Forelimb muscle (tissue), 1 donor: ENCODE measurements at regions not wholly inside any gene's neighbourhood (a gene's known extent, or its start where the extent isn't known, plus 50 kb on each side); places are given as distances from the start of the nearest gene placed in this dataset.
"Not testable (repeated sequence)": the region's sequence is repeated elsewhere in the genome, so short reads cannot be mapped to it uniquely, and the experiment has no call there.

Experiments
- DNase-seq: peaks from one replicate; pipeline ENCODE4 v3.0.0-alpha.2; 2013; ENCODE audit warnings: low read depth

GRCh38 chrX:138282598-138283150 is 428.8 kb downstream of the FGF13 start:
- not testable (repeated sequence) for DNase-seq

DNA sequence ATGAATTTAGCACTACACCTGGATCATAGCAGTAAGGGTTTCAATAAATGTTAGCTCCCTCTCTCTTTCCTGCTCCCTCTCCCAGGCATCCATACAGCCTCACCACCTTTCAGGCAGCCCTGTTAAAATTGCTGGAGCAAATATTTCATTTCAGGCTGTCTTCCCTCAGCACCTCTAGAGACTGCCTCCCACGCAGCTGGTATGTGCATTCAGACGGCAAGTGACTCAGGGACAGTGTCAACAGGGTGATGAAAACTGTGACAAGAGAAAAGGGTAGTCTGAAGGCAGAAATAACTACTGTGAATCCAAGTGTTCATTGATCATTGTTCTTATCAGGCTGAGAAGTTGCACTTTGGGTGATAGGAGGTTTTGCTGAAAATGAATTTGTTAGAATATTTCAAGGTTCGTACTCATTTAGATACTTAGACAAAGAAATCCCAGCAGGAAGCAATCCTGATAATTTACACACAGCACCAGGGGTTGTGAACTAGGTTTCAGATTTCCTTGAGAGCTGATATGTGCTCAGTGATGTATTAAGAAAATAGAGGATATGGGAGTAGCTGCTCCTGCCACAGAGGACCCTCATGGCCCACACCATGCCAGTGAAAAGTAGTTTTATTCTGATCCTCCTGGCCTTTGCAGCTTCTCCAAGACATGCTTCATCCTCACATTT is 424.2 kb downstream of the FGF13 start:
- DNase-seq, result no peak

GRCh38 chrX:138294951-138295350 is 416.6 kb downstream of the FGF13 start:
- no peak for DNase-seq

- DNase-seq, result no peak
Measured at GRCh38 chrX:138298268-138298667, 413.2 kb downstream of the FGF13 start.

- no peak for DNase-seq
Measured at GRCh38 chrX:138345801-138346200, 365.7 kb downstream of the FGF13 start.

DNA sequence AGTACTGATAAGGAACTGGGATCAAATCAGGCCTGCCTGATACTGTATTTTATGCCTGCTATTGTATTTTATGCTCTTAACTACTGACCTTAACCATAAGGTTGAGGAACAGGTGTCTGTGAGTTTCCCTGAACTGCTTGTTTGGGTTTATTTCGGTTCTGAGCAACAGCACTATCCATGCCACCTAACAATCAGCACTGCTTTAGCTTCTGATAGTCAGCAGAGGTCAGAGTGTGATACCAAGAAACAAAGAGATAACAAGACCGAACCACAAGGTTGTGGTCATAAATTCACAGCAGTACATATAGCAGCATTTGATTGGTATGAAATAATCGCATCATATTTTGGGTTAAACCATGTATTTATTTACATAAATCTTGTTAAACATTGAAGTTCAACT is 362.2 kb downstream of the FGF13 start:
- DNase-seq, result no peak

DNA sequence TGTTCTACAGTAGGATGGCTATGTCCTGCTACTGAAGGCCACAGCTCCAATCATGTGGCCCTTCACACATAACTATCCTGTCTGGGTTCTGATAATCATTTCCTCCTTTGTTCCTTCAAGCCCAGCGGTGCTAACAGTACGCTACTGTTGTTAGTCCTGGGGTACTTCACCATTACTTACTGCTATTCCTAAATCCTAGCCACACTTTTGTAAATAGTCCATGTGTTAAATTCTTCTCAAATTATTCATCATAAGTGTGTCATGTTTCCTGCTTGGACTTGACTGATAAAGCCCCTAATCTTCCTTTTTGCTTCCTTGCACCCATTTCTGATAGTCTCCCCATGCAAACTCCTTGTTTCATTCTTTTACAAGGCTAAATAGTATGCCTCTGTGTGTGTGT is 332.6 kb downstream of the FGF13 start:
- DNase-seq, result no peak

- DNase-seq, result no peak
Measured at GRCh38 chrX:138408101-138408500, 303.4 kb downstream of the FGF13 start.

DNA sequence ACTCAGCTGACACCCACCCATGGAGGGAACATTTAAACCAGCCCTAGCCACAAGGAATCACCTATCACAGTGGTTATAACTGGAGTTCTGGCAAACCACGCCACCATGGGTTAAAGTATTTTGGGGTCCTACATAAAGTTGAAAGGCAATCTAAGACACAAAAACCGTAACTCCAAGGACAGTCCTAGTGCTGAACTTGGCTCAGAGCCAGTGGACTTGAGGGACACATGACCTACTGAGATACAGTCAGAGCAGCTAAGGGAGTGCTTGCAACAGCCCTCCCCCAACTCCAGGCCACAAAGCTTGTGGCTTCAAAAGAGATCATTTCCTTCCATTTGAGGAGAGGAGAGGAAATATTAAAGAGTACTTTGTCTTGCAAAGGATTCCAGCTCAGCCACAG is 300.5 kb downstream of the FGF13 start:
- no peak for DNase-seq
